ENCODE measurements at regions not wholly inside any gene's neighbourhood (a gene's known extent, or its start where the extent isn't known, plus 50 kb on each side); places are given as distances from the start of the nearest gene placed in this dataset.

DNA sequence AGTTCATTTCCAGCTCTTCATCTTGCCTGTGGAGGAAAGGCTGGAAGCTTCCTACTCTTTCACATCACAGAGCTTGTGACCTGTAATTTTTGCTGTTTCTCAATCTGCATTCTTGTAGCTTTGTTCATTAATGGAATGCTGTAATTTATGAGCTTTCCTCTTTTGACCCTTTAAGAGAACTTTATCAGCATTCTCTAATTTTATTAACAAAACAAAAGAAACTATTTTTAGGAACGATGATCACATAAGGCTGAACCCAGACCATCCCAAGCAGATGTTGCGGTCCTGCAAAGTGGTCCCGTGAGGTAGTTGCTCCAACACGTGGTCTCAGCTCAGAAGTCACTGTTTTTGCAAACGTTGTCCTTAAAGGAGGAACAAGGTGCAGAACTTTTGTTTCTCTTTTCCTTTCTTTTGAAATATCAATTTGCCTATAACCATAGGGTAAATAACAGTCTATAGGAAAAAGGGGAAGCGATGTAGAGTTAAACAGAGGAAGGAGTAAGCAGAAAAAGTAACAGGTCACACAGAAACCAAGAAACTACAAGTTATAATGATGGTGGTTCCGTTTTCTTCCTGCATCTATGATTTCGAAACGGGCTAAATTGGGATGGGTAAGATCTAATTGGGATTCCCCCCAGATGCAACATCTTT lies 121.3 kb upstream of the PHACTR1 start:
- H3K9me3 Mint-ChIP-seq, result no peaks in the 10 kb centered on the region
- ChIA-PET CTCF (no interaction called here), POLR2A (no interaction called here)
- H3K4me3 Mint-ChIP-seq, result no peak overlapping the region
- H3K27me3 Mint-ChIP-seq, result peaks cover 12% of the 10 kb centered on the region
- no peak for DNase-seq
- no peaks in the 10 kb centered on the region for H3K36me3 Mint-ChIP-seq (ENCODE audit: low read depth)
- H3K4me1 Mint-ChIP-seq, result no peaks in the 10 kb centered on the region
- H3K27ac Mint-ChIP-seq, result no peak overlapping the region

- no peak for DNase-seq
- H3K36me3 Mint-ChIP-seq (ENCODE audit: low read depth), result no peaks in the 10 kb centered on the region
- H3K27ac Mint-ChIP-seq, result no peak overlapping the region
- POLR2A ChIA-PET, result no interaction called here
- no peaks in the 10 kb centered on the region for H3K4me1 Mint-ChIP-seq
- CTCF ChIA-PET, result interaction anchor here (1.3 kb wide), 1 partner anchor 9 kb away, joined by 4 read pairs; no protein-coding TSS in a partner anchor
- H3K4me3 Mint-ChIP-seq, result no peak overlapping the region
- peaks cover 12% of the 10 kb centered on the region for H3K27me3 Mint-ChIP-seq
- H3K9me3 Mint-ChIP-seq, result no peaks in the 10 kb centered on the region
Observed at GRCh38 chr6:12596731-12597130, 119.8 kb upstream of the PHACTR1 start.

DNA sequence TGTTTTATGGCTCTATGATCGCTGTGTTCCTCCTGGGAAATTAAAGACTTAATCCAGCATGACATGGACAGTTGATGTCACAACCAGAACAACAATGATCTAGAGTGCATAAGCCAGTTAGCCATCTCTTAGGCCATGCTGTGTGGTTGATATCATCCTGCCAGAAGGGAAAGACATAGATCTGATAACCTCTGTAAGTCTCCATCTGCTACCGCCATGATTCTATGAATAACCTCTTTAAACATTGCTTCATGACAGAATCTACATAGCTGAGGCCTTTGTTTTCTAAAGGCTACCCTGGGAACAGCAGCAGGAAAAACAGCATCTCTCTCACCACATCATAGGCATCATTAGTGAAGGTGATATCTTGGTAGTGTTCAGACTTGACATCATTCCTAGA lies 117.6 kb upstream of the PHACTR1 start:
- Mint-ChIP-seq H3K36me3 (ENCODE audit: low read depth) (no peaks in the 10 kb centered on the region), H3K4me1 (no peaks in the 10 kb centered on the region), H3K9me3 (no peaks in the 10 kb centered on the region), H3K27ac (no peak overlapping the region), H3K27me3 (peaks cover 12% of the 10 kb centered on the region), H3K4me3 (no peak overlapping the region)
- no peak for DNase-seq
- ChIA-PET POLR2A (no interaction called here), CTCF (no interaction called here)

GRCh38 chr6:12601881-12602280 lies 114.7 kb upstream of the PHACTR1 start:
- Mint-ChIP-seq H3K4me1 (peaks cover 3% of the 10 kb centered on the region), H3K9me3 (no peaks in the 10 kb centered on the region), H3K27ac (no peak overlapping the region), H3K36me3 (ENCODE audit: low read depth) (no peaks in the 10 kb centered on the region), H3K27me3 (peaks cover 1% of the 10 kb centered on the region), H3K4me3 (no peak overlapping the region)
- DNase-seq, result no peak
- CTCF ChIA-PET, result interaction anchor here (0.6 to 1.2 kb wide), 2 partner anchors 100 to 904 kb away, joined by 3 to 6 read pairs; no protein-coding TSS in a partner anchor
- POLR2A ChIA-PET, result no interaction called here

DNA sequence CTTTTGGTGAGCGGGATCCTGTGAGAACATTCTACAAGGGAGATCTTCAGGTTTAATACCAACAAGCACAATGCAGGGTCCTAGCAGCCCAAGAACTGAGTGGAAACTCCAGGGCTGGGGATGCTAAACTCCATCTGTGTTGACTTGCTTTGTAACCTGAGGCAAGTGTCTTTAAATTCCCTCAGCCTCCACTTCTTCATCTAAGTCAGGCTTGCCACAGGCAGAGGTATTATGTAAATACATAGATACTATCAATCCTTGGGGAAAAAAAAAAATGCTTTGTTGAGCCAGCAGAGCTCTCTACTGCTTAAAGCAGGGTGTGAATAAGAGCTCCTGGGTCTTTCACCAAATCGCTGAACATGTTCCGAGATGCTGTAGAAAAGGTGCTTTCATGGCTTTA lies 114.2 kb upstream of the PHACTR1 start:
- POLR2A ChIA-PET, result no interaction called here
- CTCF ChIA-PET, result interaction anchor here (1.2 kb wide), 1 partner anchor 905 kb away, joined by 3 read pairs; no protein-coding TSS in a partner anchor

DNA sequence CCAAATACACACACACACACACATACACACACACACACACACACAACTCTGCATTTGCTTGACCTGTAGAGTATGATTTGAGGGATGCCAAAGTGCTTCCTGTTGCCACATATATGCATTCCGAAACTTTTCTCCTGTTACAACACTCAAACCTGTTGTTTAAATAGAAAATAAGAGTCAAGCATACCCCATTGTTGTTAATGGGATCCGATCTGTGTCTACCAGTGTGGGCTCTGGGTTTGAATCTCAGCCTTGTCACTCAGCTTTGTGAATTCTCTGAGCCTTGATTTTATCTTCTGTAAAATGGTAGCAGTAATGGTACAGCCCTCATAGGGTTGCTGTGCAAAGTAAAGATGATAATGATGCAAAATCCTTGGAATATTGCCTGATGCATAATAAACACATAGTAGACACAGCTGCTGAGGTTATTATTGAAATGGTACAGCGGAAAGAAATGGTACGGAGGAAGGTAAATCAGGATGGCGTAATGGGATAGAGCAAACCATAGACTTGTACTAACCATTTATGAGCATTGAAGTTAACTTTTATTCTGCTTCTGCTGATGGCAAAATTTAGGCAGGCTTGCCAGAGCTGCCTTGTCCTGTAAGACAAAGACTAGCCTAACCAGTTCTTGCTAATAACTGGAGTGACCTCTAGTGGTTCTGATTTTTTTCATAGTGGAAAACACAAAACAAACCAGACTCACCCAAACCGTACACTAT lies 113.5 kb upstream of the PHACTR1 start:
- H3K27ac Mint-ChIP-seq, result no peak overlapping the region
- H3K9me3 Mint-ChIP-seq, result no peaks in the 10 kb centered on the region
- H3K4me1 Mint-ChIP-seq, result peaks cover 6% of the 10 kb centered on the region
- DNase-seq, result no peak
- CTCF ChIA-PET, result interaction anchor here (4.9 kb wide), 1 partner anchor 948 kb away, joined by 27 read pairs; no protein-coding TSS in a partner anchor
- no peaks in the 10 kb centered on the region for H3K36me3 Mint-ChIP-seq (ENCODE audit: low read depth)
- H3K27me3 Mint-ChIP-seq, result peaks cover 4% of the 10 kb centered on the region
- POLR2A ChIA-PET, result no interaction called here
- H3K4me3 Mint-ChIP-seq, result no peak overlapping the region

More for the DNA sequence above, 114.2 kb upstream of the PHACTR1 start:
- Mint-ChIP-seq H3K36me3 (ENCODE audit: low read depth) (no peaks in the 10 kb centered on the region), H3K4me1 (peaks cover 3% of the 10 kb centered on the region), H3K4me3 (no peak overlapping the region), H3K27me3 (peaks cover 1% of the 10 kb centered on the region), H3K27ac (no peak overlapping the region), H3K9me3 (no peaks in the 10 kb centered on the region)
- no peak for DNase-seq

DNA sequence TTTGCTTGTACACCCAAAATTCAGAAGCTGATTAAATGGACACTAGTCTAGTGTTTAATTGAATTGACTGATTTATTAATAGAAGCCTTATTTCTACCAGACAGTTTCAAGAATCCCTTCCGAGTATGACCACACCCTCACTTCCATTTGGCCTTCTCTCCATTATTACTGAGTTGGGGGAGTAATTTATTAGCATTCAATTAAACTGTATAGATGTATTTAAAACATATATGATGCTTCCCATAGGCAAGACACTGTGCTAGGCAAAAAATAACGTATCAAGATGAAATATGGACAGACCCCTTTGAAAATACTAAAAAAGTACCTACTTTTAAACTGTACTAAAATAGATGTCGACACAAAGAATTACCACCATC lies 112.9 kb upstream of the PHACTR1 start:
- CTCF ChIA-PET, result interaction anchor here (4.9 kb wide), 1 partner anchor 948 kb away, joined by 27 read pairs; no protein-coding TSS in a partner anchor
- POLR2A ChIA-PET, result no interaction called here
- DNase-seq, result no peak
- H3K27me3 Mint-ChIP-seq, result peaks cover 4% of the 10 kb centered on the region
- no peak overlapping the region for H3K27ac Mint-ChIP-seq
- H3K9me3 Mint-ChIP-seq, result no peaks in the 10 kb centered on the region
- H3K4me1 Mint-ChIP-seq, result peaks cover 10% of the 10 kb centered on the region
- no peaks in the 10 kb centered on the region for H3K36me3 Mint-ChIP-seq (ENCODE audit: low read depth)
- H3K4me3 Mint-ChIP-seq, result no peak overlapping the region

- CTCF ChIA-PET, result interaction anchor here (0.6 to 4.9 kb wide), 5 partner anchors 12 to 951 kb away, joined by 3 to 27 read pairs (median 3); partner anchors contain the start of gene EDN1
- Mint-ChIP-seq H3K4me1 (peaks cover 13% of the 10 kb centered on the region), H3K36me3 (ENCODE audit: low read depth) (no peaks in the 10 kb centered on the region), H3K27me3 (peaks cover 4% of the 10 kb centered on the region), H3K9me3 (no peaks in the 10 kb centered on the region), H3K27ac (no peak overlapping the region), H3K4me3 (no peak overlapping the region)
- peak; percentile 45 for DNase-seq
- POLR2A ChIA-PET, result no interaction called here
Observed at GRCh38 chr6:12605888-12606345, 110.7 kb upstream of the PHACTR1 start.

DNA sequence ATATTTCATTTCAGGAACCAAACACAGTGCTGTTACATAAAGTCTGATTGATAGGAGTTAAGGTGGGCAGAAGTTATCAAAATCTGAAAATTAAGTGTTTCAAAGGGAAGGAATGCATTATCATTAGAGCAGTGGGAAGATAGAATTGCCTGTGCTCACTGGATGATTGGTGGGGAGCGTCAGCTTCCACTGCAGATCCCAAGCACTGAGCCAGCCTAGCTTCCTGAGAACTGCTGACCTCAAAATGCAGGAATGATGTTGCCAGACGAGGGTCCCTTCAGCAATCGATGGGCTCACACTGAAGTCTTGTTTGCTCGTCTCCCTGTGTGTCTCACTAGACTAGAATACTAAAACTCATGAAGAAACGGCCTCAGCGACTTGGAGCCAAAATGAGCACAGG lies 110.0 kb upstream of the PHACTR1 start:
- ChIA-PET POLR2A (no interaction called here), CTCF (interaction anchor here (1.1 to 4.9 kb wide), 4 partner anchors 11 to 951 kb away, joined by 3 to 27 read pairs (median 4); partner anchors contain the start of gene EDN1)
- Mint-ChIP-seq H3K36me3 (ENCODE audit: low read depth) (no peaks in the 10 kb centered on the region), H3K4me1 (peaks cover 13% of the 10 kb centered on the region), H3K27ac (no peak overlapping the region), H3K4me3 (no peak overlapping the region), H3K9me3 (no peaks in the 10 kb centered on the region), H3K27me3 (peaks cover 4% of the 10 kb centered on the region)
- DNase-seq, result no peak

- Mint-ChIP-seq H3K27me3 (peaks cover 4% of the 10 kb centered on the region), H3K4me1 (peaks cover 13% of the 10 kb centered on the region), H3K27ac (no peak overlapping the region), H3K9me3 (no peaks in the 10 kb centered on the region), H3K4me3 (no peak overlapping the region), H3K36me3 (ENCODE audit: low read depth) (no peaks in the 10 kb centered on the region)
- DNase-seq, result no peak
- POLR2A ChIA-PET, result no interaction called here
- CTCF ChIA-PET, result interaction anchor here (0.5 to 0.7 kb wide), 3 partner anchors 204 to 843 kb away, joined by 3 to 5 read pairs (median 4); no protein-coding TSS in a partner anchor
Observed at GRCh38 chr6:12608016-12608860, 108.3 kb upstream of the PHACTR1 start.

DNA sequence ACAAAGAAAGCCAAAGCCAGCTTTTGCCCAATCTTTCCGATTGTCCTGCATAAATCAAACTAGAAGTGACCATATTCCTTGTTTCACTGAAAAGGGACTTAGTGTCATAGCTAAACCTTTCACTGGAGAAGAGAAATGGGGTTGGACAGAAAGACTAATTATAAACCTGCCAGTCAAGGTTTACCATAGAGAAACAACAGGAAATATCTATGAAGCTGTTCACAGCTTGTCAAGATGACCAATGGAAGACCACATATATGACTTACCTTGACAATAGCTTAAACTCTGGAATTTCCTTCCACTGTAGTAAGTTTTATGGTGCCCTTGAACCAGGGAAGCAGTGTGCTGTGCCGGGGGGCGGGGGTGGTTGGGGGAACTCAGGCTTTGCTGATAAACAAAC lies 107.7 kb upstream of the PHACTR1 start:
- Mint-ChIP-seq H3K4me3 (no peak overlapping the region), H3K27ac (no peak overlapping the region), H3K27me3 (peaks cover 4% of the 10 kb centered on the region), H3K36me3 (ENCODE audit: low read depth) (no peaks in the 10 kb centered on the region), H3K9me3 (no peaks in the 10 kb centered on the region), H3K4me1 (peaks cover 13% of the 10 kb centered on the region)
- CTCF ChIA-PET, result interaction anchor here (0.5 to 0.7 kb wide), 3 partner anchors 203 to 844 kb away, joined by 3 to 5 read pairs (median 4); no protein-coding TSS in a partner anchor
- no peak for DNase-seq
- POLR2A ChIA-PET, result no interaction called here

GRCh38 chr6:12609751-12610150 lies 106.8 kb upstream of the PHACTR1 start:
- ChIA-PET CTCF (no interaction called here), POLR2A (no interaction called here)
- H3K36me3 Mint-ChIP-seq (ENCODE audit: low read depth), result no peaks in the 10 kb centered on the region
- peaks cover 13% of the 10 kb centered on the region for H3K4me1 Mint-ChIP-seq
- no peak overlapping the region for H3K27ac Mint-ChIP-seq
- no peak for DNase-seq
- H3K27me3 Mint-ChIP-seq, result peaks cover 4% of the 10 kb centered on the region
- H3K9me3 Mint-ChIP-seq, result no peaks in the 10 kb centered on the region
- H3K4me3 Mint-ChIP-seq, result no peak overlapping the region

GRCh38 chr6:12610862-12611261 lies 105.7 kb upstream of the PHACTR1 start:
- Mint-ChIP-seq H3K4me1 (peaks cover 11% of the 10 kb centered on the region), H3K9me3 (no peaks in the 10 kb centered on the region), H3K36me3 (ENCODE audit: low read depth) (no peaks in the 10 kb centered on the region), H3K27me3 (peaks cover 4% of the 10 kb centered on the region), H3K27ac (no peak overlapping the region), H3K4me3 (no peak overlapping the region)
- ChIA-PET CTCF (no interaction called here), POLR2A (no interaction called here)
- no peak for DNase-seq
